ENCODE measurements at regions not wholly inside any gene's neighbourhood (a gene's known extent, or its start where the extent isn't known, plus 50 kb on each side); places are given as distances from the start of the nearest gene placed in this dataset.

GRCh38 chr4:29276150-29276549 is 1444.0 kb upstream of the PCDH7 start:
- in situ Hi-C loops (cut with HindIII; ENCODE audit: low sequenced_read_pairs), result no loop called here
- no peak for DNase-seq (ENCODE audit: low read depth)
- TF ChIP-seq, protein P1, sequence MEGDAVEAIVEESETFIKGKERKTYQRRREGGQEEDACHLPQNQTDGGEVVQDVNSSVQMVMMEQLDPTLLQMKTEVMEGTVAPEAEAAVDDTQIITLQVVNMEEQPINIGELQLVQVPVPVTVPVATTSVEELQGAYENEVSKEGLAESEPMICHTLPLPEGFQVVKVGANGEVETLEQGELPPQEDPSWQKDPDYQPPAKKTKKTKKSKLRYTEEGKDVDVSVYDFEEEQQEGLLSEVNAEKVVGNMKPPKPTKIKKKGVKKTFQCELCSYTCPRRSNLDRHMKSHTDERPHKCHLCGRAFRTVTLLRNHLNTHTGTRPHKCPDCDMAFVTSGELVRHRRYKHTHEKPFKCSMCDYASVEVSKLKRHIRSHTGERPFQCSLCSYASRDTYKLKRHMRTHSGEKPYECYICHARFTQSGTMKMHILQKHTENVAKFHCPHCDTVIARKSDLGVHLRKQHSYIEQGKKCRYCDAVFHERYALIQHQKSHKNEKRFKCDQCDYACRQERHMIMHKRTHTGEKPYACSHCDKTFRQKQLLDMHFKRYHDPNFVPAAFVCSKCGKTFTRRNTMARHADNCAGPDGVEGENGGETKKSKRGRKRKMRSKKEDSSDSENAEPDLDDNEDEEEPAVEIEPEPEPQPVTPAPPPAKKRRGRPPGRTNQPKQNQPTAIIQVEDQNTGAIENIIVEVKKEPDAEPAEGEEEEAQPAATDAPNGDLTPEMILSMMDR (IDR thresholded peaks at IDR 0.05; ENCODE audit: low read depth, low read length, missing control alignments), result no peak
- H3K4me3 ChIP-seq (ENCODE audit: low read depth, low read length), result no peak overlapping the region

DNA sequence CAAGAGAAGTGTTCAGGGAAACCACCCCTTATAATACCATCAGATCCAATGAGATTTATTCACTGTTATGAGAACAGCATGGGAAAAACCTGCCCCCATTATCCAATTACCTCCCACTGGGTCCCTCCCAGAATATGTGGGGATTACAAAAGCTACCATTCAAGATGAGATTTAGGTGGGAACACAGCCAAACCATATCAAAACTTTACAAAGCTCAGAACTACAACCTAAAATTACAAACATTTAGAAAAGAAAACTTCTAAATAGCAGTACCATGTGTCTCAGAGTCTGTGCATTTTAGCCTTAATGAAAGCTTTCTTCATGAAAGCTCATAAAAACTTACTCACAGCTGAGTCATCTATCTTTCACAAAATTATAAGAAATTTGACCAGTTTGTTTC is 1442.8 kb upstream of the PCDH7 start:
- H3K4me3 ChIP-seq (ENCODE audit: low read depth, low read length), result no peak overlapping the region
- DNase-seq (ENCODE audit: low read depth), result peak; percentile 15
- in situ Hi-C loops (cut with HindIII; ENCODE audit: low sequenced_read_pairs), result no loop called here
- TF ChIP-seq, protein P1 (IDR thresholded peaks at IDR 0.05; ENCODE audit: low read depth, low read length, missing control alignments), result no peak

- no peak overlapping the region for H3K4me3 ChIP-seq (ENCODE audit: low read depth, low read length)
- TF ChIP-seq, protein P1 (IDR thresholded peaks at IDR 0.05; ENCODE audit: low read depth, low read length, missing control alignments), result no peak
- in situ Hi-C loops (cut with HindIII; ENCODE audit: low sequenced_read_pairs), result no loop called here
- peak; percentile 1 for DNase-seq (ENCODE audit: low read depth)
Measured at GRCh38 chr4:29278585-29278984, 1441.6 kb upstream of the PCDH7 start.

- in situ Hi-C loops (cut with HindIII; ENCODE audit: low sequenced_read_pairs), result no loop called here
- DNase-seq (ENCODE audit: low read depth), result no peak
- TF ChIP-seq, protein P1 (IDR thresholded peaks at IDR 0.05; ENCODE audit: low read depth, low read length, missing control alignments), result no peak
- H3K4me3 ChIP-seq (ENCODE audit: low read depth, low read length), result no peak overlapping the region
Measured at GRCh38 chr4:29289118-29289517, 1431.1 kb upstream of the PCDH7 start.

DNA sequence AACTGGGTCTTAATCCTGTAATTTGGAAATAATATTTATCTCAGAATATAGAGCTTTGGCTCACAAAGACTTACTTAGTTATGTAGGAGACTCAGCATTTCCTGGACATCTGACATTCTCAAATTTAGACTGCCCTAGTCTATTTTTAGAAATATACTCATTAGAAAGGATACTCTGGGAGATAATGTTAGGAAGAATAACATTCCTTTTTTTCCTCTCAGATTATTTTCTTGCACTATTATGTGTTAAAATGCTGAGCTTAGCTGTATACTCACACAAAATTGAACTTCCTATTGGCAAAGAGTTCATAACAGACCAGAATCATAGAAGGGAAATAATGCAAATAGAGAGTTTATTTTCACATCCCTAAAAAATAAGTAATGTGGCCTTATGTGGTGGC is 1424.9 kb upstream of the PCDH7 start:
- in situ Hi-C loops (cut with HindIII; ENCODE audit: low sequenced_read_pairs), result no loop called here
- no peak for DNase-seq (ENCODE audit: low read depth)
- H3K4me3 ChIP-seq (ENCODE audit: low read depth, low read length), result no peak overlapping the region
- TF ChIP-seq, protein P1 (IDR thresholded peaks at IDR 0.05; ENCODE audit: low read depth, low read length, missing control alignments), result no peak

GRCh38 chr4:29304595-29304994 is 1415.6 kb upstream of the PCDH7 start:
- no peak overlapping the region for H3K4me3 ChIP-seq (ENCODE audit: low read depth, low read length)
- DNase-seq (ENCODE audit: low read depth), result no peak
- in situ Hi-C loops (cut with HindIII; ENCODE audit: low sequenced_read_pairs), result no loop called here
- TF ChIP-seq, protein P1 (IDR thresholded peaks at IDR 0.05; ENCODE audit: low read depth, low read length, missing control alignments), result no peak

DNA sequence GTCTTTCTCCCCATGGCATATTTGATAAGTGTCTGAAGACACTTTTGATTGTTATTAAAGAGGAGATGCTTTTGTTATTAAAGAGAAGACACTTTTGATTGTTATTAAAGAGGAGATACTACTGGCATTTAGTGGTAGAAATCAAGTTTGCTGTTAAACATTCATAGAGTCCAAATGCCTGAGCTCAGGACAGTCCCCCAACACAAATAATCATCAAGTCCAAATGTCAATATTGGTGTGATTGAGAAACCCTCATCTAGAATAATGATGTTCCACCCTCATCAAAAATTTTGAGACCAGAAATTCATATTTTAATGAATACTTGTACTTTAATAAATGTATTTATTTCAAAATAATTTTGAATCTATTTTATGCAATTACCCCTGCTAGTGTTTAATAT is 1412.9 kb upstream of the PCDH7 start:
- no peak overlapping the region for H3K4me3 ChIP-seq (ENCODE audit: low read depth, low read length)
- DNase-seq (ENCODE audit: low read depth), result no peak
- TF ChIP-seq, protein P1 (IDR thresholded peaks at IDR 0.05; ENCODE audit: low read depth, low read length, missing control alignments), result no peak
- in situ Hi-C loops (cut with HindIII; ENCODE audit: low sequenced_read_pairs), result no loop called here

All from astrocyte of the cerebellum (primary cell).